ENCODE measurements at regions not wholly inside any gene's neighbourhood (a gene's known extent, or its start where the extent isn't known, plus 50 kb on each side); places are given as distances from the start of the nearest gene placed in this dataset.
A peak's percentile ranks its signal among the peaks of the same experiment; 100 is the strongest.

DNA sequence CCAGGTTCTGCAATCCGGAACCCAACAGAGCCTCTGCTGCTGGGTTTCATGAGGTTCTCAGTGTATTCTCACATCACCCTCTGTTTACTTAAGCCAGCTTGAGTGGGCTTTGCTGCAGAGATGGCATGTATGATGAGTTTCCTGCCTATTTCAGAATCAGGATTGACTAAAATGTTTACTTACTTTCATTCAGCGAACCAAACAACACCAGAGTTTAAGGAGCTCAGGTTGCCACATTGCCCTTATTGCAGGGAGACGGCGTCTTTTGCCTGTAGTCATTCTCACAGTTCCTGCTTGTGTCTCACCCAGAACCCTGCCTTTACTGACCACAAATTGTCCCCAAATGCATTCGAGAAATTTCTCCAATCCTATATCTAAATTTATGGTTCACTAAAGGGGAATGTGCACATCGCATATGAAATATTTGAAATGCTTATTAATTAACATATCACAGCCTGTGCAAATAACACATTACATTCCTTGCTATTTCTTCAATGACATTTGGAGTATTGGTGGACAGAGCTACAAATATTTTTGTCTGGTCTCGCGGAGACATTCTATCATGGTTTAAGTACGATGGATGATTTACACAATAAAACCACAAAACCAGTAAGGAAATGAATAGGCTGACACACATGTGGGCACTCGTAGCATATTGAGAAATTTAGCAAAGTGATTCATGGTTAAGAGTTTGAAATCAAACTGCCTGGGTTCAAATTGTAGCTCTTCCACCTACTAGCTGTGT lies 377.2 kb upstream of the CFAP20DC start:
- peaks cover 46 to 52% of the 10 kb centered on the region in 2 donors for H3K4me1 Mint-ChIP-seq
- no peaks in the 10 kb centered on the region for H3K9me3 Mint-ChIP-seq
- H3K4me3 Mint-ChIP-seq, result peak overlapping the region in 4 of 5 donors; percentile 1 to 63 (median 32)
- peaks cover 2 to 15% (median 5%) of the 10 kb centered on the region in 3 donors for H3K27me3 Mint-ChIP-seq (ENCODE audit: low read depth in 3 of 3)
- H3K27ac Mint-ChIP-seq, result peak overlapping the region in 5 of 6 donors; percentile 10 to 55 (median 23)
- peak; percentile 19 to 34 (median 24) for DNase-seq
- H3K36me3 Mint-ChIP-seq, result peaks cover 0 to 3% (median 0%) of the 10 kb centered on the region in 3 donors

DNA sequence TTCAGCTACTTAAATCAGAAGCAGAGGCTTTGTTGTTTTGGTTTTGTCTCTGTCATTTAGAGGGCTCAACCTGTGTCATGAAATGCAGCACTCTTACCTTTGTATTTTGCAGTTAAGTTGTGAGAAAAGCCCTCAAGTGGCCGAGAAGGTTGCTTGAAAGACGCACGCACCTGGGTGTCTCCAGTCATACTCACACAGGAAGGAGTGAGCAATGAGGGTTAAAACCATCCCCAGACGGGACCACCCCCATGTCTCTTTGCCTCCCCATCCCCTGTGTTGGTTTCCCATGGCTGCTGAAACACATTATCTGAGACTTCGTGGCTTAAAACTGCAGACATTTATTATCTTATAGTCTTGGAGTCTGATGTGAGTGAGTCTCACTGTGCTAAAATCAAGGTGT lies 376.1 kb upstream of the CFAP20DC start:
- peak overlapping the region in 1 of 5 donors; percentile 61 for H3K4me3 Mint-ChIP-seq
- peak overlapping the region in 3 of 6 donors; percentile 32 to 84 (median 83) for H3K27ac Mint-ChIP-seq
- H3K4me1 Mint-ChIP-seq, result peaks cover 46 to 52% of the 10 kb centered on the region in 2 donors
- peaks cover 0 to under 1% (median 0%) of the 10 kb centered on the region in 3 donors for H3K36me3 Mint-ChIP-seq
- peaks cover 2 to 13% (median 11%) of the 10 kb centered on the region in 3 donors for H3K27me3 Mint-ChIP-seq (ENCODE audit: low read depth in 3 of 3)
- DNase-seq, result peak; percentile 26 to 44 (median 43)
- no peaks in the 10 kb centered on the region for H3K9me3 Mint-ChIP-seq

DNA sequence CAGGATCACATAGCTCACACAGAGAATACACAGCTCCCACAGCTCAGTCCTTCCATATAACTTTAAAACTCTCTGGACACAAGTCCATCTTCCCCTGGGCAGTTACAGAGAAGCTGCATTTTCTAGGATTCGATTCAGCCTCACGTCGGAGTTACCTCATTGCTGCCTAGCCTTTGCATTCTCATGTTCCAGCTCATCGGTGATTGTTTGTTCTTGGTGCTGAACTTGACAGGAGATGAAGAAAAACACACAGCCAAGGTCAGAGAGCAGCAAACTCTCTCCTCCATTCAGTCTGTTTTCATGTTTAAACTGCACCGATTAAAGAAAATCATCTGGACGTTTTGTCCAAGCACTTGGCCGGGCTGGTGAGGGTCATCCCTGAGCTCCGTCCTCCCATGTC lies 375.5 kb upstream of the CFAP20DC start:
- no peak for DNase-seq
- H3K27ac Mint-ChIP-seq, result peak overlapping the region in 4 of 6 donors; percentile 23 to 84 (median 58)
- H3K27me3 Mint-ChIP-seq (ENCODE audit: low read depth in 3 of 3), result peaks cover 2 to 13% (median 13%) of the 10 kb centered on the region in 3 donors
- peaks cover 0 to 4% (median 0%) of the 10 kb centered on the region in 3 donors for H3K36me3 Mint-ChIP-seq
- peak overlapping the region in 1 of 5 donors; percentile 61 for H3K4me3 Mint-ChIP-seq
- H3K4me1 Mint-ChIP-seq, result peaks cover 46 to 52% of the 10 kb centered on the region in 2 donors
- H3K9me3 Mint-ChIP-seq, result no peaks in the 10 kb centered on the region

DNA sequence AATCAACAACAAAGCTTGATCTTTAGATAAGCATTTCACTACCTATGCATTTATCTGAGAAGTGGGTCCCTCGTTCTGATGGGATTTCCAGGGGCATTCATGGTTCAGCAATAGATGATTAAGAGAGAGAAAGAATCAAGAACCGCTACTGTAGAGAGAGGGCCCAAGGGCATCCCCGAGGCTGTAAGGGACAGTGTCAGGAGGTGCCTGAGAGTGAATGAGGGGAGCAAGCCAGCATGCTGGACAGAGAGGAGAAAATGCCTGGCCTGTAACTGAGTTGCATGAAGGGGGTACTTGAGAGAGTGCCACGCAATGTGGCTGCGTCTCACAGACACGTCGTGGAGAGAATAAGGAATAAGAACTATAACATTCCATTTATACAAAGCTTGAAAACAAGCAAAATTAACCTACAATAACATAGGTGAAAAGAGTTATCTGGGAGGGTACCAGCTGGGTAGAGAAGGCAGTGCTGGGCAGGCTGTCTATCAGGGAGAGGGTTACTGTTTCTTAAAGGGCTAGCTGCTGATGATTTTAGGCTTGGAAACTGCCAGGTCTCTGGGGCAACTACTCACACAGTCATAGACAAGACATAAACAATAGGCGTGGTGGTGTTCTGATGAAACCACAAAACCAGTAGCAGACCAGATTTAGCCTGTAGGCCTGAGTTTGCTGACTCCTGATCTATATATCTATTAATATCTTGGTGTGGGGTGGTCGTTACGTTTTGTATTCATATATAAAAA lies 374.6 kb upstream of the CFAP20DC start:
- H3K27ac Mint-ChIP-seq, result peak overlapping the region in 3 of 6 donors; percentile 20 to 76 (median 63)
- H3K4me1 Mint-ChIP-seq, result peaks cover 46 to 52% of the 10 kb centered on the region in 2 donors
- peaks cover 0 to 4% (median 0%) of the 10 kb centered on the region in 3 donors for H3K36me3 Mint-ChIP-seq
- peak overlapping the region; percentile 4 to 39 (median 10) for H3K4me3 Mint-ChIP-seq
- peaks cover 2 to 13% (median 13%) of the 10 kb centered on the region in 3 donors for H3K27me3 Mint-ChIP-seq (ENCODE audit: low read depth in 3 of 3)
- no peaks in the 10 kb centered on the region for H3K9me3 Mint-ChIP-seq
- DNase-seq, result peak; percentile 21 to 65 (median 50)

DNA sequence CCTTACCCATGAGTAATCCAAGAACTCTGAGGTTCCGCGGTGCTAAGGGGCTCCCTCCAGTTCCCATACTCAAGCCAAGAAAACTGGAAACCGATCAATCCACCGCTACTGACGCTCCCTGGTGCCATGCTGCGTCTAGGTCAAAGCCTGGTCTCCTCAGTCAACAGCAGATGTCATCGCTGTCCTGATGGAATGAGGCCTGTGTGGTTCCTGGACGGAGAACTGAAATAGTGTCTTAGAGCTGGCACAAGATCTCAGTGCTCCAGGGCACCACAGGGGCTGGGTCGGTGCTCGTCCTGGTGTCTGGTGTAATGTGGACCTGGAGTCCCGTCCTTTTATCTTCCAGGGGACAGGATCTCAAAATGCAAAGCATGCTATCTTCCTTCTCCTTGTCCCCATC lies 373.9 kb upstream of the CFAP20DC start:
- Mint-ChIP-seq H3K4me1 (peaks cover 45 to 49% of the 10 kb centered on the region in 2 donors), H3K4me3 (no peak overlapping the region), H3K9me3 (no peaks in the 10 kb centered on the region), H3K27me3 (ENCODE audit: low read depth in 3 of 3) (peaks cover 2 to 13% (median 13%) of the 10 kb centered on the region in 3 donors), H3K36me3 (peaks cover 0 to 4% (median 0%) of the 10 kb centered on the region in 3 donors), H3K27ac (no peak overlapping the region)
- no peak for DNase-seq

DNA sequence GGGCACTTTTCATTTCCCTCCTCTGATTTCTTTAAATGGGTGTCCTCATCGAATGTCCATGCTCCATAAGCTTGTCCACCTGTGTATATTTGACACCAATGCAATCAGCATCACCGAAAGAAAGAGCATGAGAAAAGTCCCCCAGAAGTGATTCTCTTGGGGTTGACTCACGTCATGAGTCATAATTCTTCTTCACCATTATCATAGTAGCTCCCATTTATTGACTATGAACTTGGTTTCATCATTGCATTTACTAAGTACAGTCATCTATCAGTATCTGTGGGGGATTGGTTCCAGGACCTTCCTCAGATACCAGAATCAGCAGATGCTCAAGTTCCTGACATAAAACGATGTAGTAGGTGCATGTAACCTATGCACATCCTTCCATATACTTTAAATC lies 372.5 kb upstream of the CFAP20DC start:
- Mint-ChIP-seq H3K36me3 (peaks cover 0 to 4% (median 0%) of the 10 kb centered on the region in 3 donors), H3K27ac (no peak overlapping the region)

DNA sequence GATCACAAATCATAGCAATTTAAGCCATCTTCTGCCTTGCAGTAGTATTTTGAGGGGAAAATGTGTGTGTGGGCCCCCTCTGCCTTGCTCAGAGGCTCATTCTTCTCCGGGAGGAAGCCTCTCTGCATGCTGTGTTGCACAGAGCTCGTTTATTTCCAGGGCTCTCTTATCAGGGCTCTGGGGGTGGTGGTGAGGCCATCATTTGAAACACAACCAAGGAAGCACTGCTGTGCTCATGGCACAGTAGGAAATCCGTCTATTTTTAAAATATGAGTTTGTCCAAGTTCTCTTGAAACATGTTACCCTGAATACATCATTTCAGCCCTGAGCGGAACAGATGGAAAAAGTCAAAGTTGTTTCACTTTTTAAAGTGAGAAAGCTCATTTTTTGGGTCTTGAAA lies 369.0 kb upstream of the CFAP20DC start:
- Mint-ChIP-seq H3K36me3 (peaks cover 0 to 4% (median 0%) of the 10 kb centered on the region in 3 donors), H3K9me3 (peaks cover 0 to 2% (median 0%) of the 10 kb centered on the region in 6 donors), H3K27me3 (ENCODE audit: low read depth in 3 of 3) (peaks cover 0 to 12% (median 2%) of the 10 kb centered on the region in 3 donors), H3K27ac (no peak overlapping the region), H3K4me1 (no peaks in the 10 kb centered on the region), H3K4me3 (no peak overlapping the region)
- DNase-seq, result no peak

More for the DNA sequence above, 372.5 kb upstream of the CFAP20DC start:
- no peak for DNase-seq
- Mint-ChIP-seq H3K4me1 (peaks cover 33 to 35% of the 10 kb centered on the region in 2 donors), H3K27me3 (ENCODE audit: low read depth in 3 of 3) (peaks cover 0 to 13% (median 9%) of the 10 kb centered on the region in 3 donors), H3K9me3 (no peaks in the 10 kb centered on the region), H3K4me3 (no peak overlapping the region)

DNA sequence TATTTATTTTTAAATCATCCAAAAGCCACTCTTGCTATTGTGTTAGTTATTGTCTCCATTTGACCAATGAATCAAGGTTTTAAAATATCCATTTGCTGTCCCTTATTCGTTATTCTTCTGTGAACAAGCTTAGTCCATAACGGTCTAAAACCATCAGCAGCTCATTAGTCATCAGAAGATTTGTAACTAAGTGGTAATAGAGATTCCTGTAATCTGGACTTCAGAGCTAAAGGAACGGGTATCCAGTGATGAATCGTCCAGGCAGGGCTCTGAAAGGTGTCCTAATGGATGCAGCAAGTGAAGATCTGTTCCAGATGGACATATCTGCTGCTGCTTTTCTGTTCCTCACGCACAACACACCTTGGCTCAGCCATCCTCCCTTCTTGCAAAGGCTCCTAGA lies 362.7 kb upstream of the CFAP20DC start:
- Mint-ChIP-seq H3K27ac (no peak overlapping the region), H3K27me3 (ENCODE audit: low read depth in 3 of 3) (peaks cover 0 to 3% (median 0%) of the 10 kb centered on the region in 3 donors)

DNA sequence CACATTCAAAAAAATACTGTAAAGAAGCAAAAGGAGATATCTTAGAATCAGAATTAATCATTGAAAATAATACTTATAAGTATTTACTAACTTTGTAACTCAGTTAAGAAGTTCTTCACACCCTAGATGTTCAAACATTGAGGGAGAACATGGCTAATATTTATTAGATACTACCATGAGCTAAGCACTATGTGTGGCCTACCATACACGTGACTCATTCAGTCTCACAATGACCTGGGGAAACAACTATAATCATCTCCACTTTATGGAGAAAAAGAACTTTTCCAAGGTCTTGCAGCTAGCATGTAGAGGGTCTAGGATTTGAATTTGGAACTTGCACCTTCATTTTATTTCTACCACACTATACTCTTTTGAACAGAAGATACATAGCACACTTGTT lies 361.9 kb upstream of the CFAP20DC start:
- Mint-ChIP-seq H3K4me3 (no peak overlapping the region), H3K36me3 (no peaks in the 10 kb centered on the region), H3K4me1 (no peaks in the 10 kb centered on the region), H3K27ac (peak overlapping the region in 1 of 6 donors; percentile 26), H3K27me3 (ENCODE audit: low read depth in 3 of 3) (peaks cover 0 to 3% (median 0%) of the 10 kb centered on the region in 3 donors), H3K9me3 (peaks cover 0 to 2% (median 0%) of the 10 kb centered on the region in 6 donors)
- no peak for DNase-seq

More for the DNA sequence above, 362.7 kb upstream of the CFAP20DC start:
- Mint-ChIP-seq H3K4me1 (no peaks in the 10 kb centered on the region), H3K9me3 (peaks cover 0 to 2% (median 0%) of the 10 kb centered on the region in 6 donors), H3K4me3 (no peak overlapping the region), H3K36me3 (no peaks in the 10 kb centered on the region)
- no peak for DNase-seq

DNA sequence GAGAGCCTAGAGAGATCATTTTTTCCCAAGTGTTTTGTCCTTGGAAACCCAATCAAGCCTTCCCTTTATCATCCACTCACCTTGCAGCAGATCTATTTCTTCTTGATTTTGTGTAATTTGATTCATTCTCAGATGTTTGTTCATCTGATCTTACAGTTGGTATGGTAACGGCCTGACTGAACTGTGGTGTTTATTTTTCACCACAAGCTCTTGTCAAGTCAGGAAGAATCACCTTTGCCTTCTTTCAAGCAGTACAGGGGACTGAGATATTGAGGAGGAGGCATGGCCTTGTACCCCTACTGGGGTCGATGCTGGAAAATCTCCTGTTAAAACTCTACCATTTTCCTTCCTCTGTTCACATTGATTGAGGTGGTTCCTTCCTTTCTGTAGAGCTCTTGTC lies 361.4 kb upstream of the CFAP20DC start:
- Mint-ChIP-seq H3K36me3 (no peaks in the 10 kb centered on the region), H3K4me1 (no peaks in the 10 kb centered on the region), H3K9me3 (peaks cover 0 to 2% (median 0%) of the 10 kb centered on the region in 6 donors), H3K4me3 (no peak overlapping the region), H3K27ac (no peak overlapping the region), H3K27me3 (ENCODE audit: low read depth in 3 of 3) (no peaks in the 10 kb centered on the region)
- DNase-seq, result no peak

DNA sequence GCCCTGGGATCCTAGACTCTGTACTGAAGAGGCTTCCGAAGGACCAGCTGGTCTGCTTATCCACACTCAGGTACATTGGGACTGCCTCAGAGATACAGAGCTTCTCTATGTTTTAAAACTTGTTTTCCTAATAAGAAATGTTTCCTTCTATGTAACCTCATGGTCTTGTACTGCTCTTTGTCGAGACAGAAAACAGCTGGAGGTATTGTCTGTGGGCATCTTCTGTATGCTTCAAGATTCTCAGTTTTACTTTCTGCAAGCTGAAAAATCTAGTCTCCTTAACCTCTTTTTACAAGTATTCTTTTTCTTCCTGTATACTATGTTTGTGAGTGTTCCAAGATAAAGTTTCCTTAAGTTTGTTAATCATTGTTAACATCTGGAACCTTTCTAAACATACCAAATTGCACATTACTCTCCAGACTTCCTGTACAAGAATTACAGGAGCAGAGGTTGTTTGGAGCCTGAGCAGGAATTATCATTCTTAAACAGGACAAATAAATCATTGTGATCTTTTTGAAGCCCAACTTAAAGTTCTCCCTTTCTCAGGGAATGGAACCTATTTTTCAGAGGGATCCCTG lies 358.3 kb upstream of the CFAP20DC start:
- Mint-ChIP-seq H3K27ac (no peak overlapping the region), H3K4me1 (no peaks in the 10 kb centered on the region), H3K9me3 (no peaks in the 10 kb centered on the region), H3K36me3 (no peaks in the 10 kb centered on the region), H3K27me3 (ENCODE audit: low read depth in 3 of 3) (no peaks in the 10 kb centered on the region), H3K4me3 (no peak overlapping the region)
- DNase-seq, result no peak

DNA sequence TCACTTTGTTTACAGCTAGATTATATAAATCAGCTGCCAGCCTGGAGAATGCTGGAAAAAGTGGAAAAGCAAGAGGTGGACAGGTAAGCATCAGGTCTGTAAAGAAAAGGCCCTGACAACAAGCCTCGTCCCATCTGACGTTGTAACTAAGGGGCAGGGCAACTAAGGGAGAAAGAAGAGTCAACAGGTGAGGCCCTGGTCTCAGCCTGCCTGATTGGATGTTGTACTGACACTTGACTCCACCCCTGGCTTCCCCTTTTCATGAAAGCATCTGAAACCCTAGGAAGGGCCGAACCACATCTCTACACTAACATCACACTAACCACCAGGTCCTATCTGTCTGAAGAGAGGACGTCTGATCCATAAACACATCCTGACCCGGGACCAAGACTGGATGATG lies 357.6 kb upstream of the CFAP20DC start:
- Mint-ChIP-seq H3K27me3 (ENCODE audit: low read depth in 3 of 3) (no peaks in the 10 kb centered on the region), H3K9me3 (no peaks in the 10 kb centered on the region), H3K36me3 (no peaks in the 10 kb centered on the region), H3K4me3 (no peak overlapping the region), H3K27ac (no peak overlapping the region), H3K4me1 (no peaks in the 10 kb centered on the region)
- DNase-seq, result no peak

DNA sequence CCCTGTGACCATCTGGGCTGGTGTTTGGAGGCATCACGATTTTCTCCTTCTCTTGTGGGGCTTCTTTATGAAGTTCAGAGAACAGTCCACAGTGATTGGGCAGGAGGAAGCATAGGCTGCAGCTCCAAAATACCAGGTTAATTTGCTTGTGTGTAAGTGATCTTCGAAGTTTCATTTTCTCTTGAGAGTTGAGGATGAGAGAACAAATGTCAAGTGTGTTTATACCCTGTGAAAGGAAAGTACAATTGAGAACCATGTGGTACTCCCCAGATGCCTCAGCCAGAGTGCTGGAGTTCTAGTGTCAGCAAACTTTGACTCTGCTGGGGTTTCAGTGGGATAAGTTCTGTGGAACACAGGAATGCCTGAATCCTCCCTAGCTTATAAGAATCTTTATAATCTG lies 357.1 kb upstream of the CFAP20DC start:
- H3K4me3 Mint-ChIP-seq, result no peak overlapping the region
- no peaks in the 10 kb centered on the region for H3K27me3 Mint-ChIP-seq (ENCODE audit: low read depth in 3 of 3)
- no peaks in the 10 kb centered on the region for H3K9me3 Mint-ChIP-seq
- H3K27ac Mint-ChIP-seq, result no peak overlapping the region
- no peak for DNase-seq
- H3K4me1 Mint-ChIP-seq, result no peaks in the 10 kb centered on the region
- H3K36me3 Mint-ChIP-seq, result no peaks in the 10 kb centered on the region

DNA sequence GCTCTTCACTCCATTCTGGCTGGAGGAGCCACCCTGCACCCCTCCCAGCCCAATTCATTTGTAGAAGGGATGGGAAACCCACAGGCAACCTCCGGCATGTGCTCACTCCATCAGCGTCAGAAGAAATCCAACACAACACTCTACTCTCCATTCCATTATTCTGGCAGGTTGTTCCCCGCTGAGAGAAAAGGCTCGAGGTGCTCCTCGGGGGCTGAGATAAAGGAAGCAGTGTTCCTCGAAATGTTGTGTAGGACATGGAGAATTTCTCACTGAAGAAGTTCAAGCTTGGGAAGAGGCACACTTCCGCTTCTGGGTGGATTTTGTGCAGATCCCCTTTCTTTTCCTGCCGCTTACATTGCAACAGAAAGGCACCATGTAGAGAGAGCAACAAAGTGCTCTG lies 355.0 kb upstream of the CFAP20DC start:
- no peak for DNase-seq
- H3K27me3 Mint-ChIP-seq (ENCODE audit: low read depth in 3 of 3), result no peaks in the 10 kb centered on the region
- no peaks in the 10 kb centered on the region for H3K4me1 Mint-ChIP-seq
- H3K36me3 Mint-ChIP-seq, result no peaks in the 10 kb centered on the region
- no peak overlapping the region for H3K27ac Mint-ChIP-seq
- no peak overlapping the region for H3K4me3 Mint-ChIP-seq
- no peaks in the 10 kb centered on the region for H3K9me3 Mint-ChIP-seq
